Ishikawa (cell line): ENCODE measurements at regions not wholly inside any gene's neighbourhood (a gene's known extent, or its start where the extent isn't known, plus 50 kb on each side); places are given as distances from the start of the nearest gene placed in this dataset.

ENCODE experiments used
- CEBPB ChIP-seq: IDR thresholded peaks from 2 replicates; pipeline ENCODE4 v1.6.1; 2012
- CREB1 ChIP-seq: IDR thresholded peaks from 2 replicates; pipeline ENCODE4 v1.6.1; 2012; ENCODE audit warnings: low read depth
- EGR1 ChIP-seq: IDR thresholded peaks from 2 replicates; pipeline ENCODE4 v1.6.1; 2012
- EP300 ChIP-seq: IDR thresholded peaks from 2 replicates; pipeline ENCODE4 v1.6.1; 2012; ENCODE audit warnings: borderline replicate concordance
- FOXM1 ChIP-seq: IDR thresholded peaks from 2 replicates; pipeline ENCODE4 v1.6.1; 2012; ENCODE audit warnings: low read depth, borderline replicate concordance
- NFIC ChIP-seq: IDR thresholded peaks from 2 replicates; pipeline ENCODE4 v1.6.1; 2012
- RAD21 ChIP-seq: IDR thresholded peaks from 2 replicates; pipeline ENCODE4 v1.6.1; 2012; ENCODE audit warnings: low read depth
- TAF1 ChIP-seq: IDR thresholded peaks from 2 replicates; pipeline ENCODE4 v1.6.1; 2012; ENCODE audit warnings: low read depth, mild to moderate bottlenecking
- TCF12 ChIP-seq: IDR thresholded peaks from 2 replicates; pipeline ENCODE4 v1.6.1; 2012; ENCODE audit warnings: low read depth
- TEAD4 ChIP-seq: IDR thresholded peaks from 2 replicates; pipeline ENCODE4 v1.6.1; 2012
- YY1 ChIP-seq: IDR thresholded peaks from 2 replicates; pipeline ENCODE4 v1.6.1; 2012; ENCODE audit warnings: low read depth
- ZBTB7A ChIP-seq: IDR thresholded peaks from 2 replicates; pipeline ENCODE4 v1.6.1; 2012; ENCODE audit warnings: low read depth
- TF ChIP-seq, protein P1 (sequence below): IDR thresholded peaks from 2 replicates; pipeline ENCODE4 v1.6.1; 2012
- TF ChIP-seq, protein P2 (sequence below): IDR thresholded peaks from 2 replicates; pipeline ENCODE4 v1.6.1; 2012
- TF ChIP-seq, protein P3 (sequence below): IDR thresholded peaks from 2 replicates; pipeline ENCODE4 v1.6.1; 2012; ENCODE audit warnings: low read depth, mild to moderate bottlenecking

DNA sequence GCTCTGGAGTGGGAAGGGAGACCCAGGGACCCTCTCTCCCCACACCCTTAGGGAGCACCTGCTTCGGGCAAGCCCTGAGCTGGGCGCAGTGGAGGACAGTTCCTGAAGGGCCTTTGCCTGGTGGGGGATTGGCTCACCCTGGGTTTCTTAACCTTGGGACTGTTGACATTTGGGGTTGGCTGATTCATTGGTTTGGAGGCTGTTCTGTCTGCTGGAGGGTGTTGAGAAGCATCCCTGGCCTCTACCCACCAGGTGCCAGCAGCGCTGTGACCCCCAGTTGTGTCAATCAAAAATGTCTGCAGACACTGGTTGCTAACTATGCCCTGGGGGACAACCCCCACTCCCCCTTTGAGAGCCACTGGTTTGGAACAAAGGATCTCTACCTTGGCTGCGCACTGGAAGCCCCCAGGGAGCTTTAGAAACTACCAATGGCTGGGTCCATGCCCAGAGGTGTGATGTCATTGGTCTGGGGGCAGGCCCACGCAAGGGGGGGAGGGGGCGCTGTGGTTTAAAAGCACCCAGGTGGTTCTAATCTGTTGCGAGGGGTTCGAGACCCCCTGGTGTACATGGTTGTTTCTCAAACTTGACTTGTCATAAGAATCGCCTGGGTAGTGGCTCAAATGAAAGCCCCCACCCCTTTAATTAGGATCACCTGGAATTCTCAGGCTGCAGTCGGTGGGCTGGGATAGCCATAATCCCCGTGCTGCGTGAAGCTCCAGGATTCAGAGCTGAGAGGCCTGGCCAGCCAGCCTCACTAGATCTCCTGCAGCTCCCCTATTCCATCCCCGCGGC, 151.9 kb upstream of the GSE1 start:
- TF ChIP-seq CEBPB, result no peak
- TF ChIP-seq CREB1, result no peak
- TF ChIP-seq, protein P1, sequence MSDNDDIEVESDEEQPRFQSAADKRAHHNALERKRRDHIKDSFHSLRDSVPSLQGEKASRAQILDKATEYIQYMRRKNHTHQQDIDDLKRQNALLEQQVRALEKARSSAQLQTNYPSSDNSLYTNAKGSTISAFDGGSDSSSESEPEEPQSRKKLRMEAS, result no peak
- TF ChIP-seq EP300, result no peak
- TF ChIP-seq TAF1, result no peak
- TF ChIP-seq TCF12, result no peak
- TF ChIP-seq, protein P2, sequence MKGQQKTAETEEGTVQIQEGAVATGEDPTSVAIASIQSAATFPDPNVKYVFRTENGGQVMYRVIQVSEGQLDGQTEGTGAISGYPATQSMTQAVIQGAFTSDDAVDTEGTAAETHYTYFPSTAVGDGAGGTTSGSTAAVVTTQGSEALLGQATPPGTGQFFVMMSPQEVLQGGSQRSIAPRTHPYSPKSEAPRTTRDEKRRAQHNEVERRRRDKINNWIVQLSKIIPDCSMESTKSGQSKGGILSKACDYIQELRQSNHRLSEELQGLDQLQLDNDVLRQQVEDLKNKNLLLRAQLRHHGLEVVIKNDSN, result no peak
- TF ChIP-seq, protein P3, sequence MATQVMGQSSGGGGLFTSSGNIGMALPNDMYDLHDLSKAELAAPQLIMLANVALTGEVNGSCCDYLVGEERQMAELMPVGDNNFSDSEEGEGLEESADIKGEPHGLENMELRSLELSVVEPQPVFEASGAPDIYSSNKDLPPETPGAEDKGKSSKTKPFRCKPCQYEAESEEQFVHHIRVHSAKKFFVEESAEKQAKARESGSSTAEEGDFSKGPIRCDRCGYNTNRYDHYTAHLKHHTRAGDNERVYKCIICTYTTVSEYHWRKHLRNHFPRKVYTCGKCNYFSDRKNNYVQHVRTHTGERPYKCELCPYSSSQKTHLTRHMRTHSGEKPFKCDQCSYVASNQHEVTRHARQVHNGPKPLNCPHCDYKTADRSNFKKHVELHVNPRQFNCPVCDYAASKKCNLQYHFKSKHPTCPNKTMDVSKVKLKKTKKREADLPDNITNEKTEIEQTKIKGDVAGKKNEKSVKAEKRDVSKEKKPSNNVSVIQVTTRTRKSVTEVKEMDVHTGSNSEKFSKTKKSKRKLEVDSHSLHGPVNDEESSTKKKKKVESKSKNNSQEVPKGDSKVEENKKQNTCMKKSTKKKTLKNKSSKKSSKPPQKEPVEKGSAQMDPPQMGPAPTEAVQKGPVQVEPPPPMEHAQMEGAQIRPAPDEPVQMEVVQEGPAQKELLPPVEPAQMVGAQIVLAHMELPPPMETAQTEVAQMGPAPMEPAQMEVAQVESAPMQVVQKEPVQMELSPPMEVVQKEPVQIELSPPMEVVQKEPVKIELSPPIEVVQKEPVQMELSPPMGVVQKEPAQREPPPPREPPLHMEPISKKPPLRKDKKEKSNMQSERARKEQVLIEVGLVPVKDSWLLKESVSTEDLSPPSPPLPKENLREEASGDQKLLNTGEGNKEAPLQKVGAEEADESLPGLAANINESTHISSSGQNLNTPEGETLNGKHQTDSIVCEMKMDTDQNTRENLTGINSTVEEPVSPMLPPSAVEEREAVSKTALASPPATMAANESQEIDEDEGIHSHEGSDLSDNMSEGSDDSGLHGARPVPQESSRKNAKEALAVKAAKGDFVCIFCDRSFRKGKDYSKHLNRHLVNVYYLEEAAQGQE, result no peak
- no peak for TF ChIP-seq RAD21
- no peak for TF ChIP-seq FOXM1
- no peak; the same call in 1 of the 2 replicates for TF ChIP-seq ZBTB7A
- TF ChIP-seq EGR1, result no peak
- no peak for TF ChIP-seq TEAD4
- TF ChIP-seq NFIC, result no peak
- no peak for TF ChIP-seq YY1

DNA sequence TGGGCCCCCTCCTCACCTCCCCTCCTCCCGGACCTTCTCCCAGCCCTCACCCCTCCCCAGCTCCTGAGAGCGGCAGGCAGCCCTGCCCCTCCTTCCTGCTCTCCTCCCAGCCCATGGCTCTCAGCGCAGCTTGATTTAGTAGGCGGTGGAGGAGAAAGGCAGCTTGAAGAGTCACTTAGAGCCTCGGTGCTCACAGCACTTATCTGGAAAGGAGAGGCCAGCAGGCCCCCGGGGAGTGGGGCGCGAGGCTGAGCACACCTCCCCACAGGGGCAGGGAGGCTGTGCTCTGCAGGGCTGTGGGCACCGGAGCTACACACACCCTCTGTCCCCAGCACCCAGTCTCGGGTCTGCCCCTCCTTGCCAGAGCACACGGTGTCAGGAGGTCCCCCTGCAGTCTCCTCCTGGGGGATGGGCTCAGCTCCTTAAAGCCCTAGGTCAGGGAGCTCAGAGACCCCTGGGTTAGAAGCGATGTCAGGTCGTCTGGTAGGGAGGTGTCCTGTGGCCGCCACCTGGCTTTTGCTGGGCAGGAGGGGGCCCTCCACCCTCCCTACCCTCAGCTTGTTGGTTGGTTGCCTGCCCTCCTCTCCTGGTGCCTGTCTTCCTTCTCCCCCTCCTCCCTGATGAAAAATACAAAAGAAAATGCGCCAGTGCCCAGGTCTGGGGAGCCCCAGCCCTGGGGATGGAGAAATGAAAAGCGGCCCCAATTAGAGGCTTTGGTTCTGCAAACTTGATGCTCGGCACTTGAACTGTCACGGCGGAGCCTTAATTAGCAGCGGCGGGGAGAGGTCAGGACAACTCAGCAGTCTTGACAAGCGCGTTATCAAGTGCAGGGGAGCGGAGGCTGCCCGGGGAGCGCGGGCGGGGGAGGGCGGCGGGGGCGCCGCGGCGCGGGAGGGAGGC, 151.1 kb upstream of the GSE1 start:
- no peak for TF ChIP-seq NFIC
- no peak for TF ChIP-seq YY1
- no peak for TF ChIP-seq CREB1
- no peak for TF ChIP-seq RAD21
- TF ChIP-seq, protein P2, result no peak
- no peak for TF ChIP-seq TEAD4
- TF ChIP-seq EP300, result no peak
- no peak; the same call in none of the 2 replicates for TF ChIP-seq ZBTB7A
- no peak for TF ChIP-seq FOXM1
- no peak for TF ChIP-seq TCF12
- no peak for TF ChIP-seq EGR1
- TF ChIP-seq, protein P3, result no peak
- no peak for TF ChIP-seq CEBPB
- TF ChIP-seq, protein P1, result no peak
- no peak for TF ChIP-seq TAF1

DNA sequence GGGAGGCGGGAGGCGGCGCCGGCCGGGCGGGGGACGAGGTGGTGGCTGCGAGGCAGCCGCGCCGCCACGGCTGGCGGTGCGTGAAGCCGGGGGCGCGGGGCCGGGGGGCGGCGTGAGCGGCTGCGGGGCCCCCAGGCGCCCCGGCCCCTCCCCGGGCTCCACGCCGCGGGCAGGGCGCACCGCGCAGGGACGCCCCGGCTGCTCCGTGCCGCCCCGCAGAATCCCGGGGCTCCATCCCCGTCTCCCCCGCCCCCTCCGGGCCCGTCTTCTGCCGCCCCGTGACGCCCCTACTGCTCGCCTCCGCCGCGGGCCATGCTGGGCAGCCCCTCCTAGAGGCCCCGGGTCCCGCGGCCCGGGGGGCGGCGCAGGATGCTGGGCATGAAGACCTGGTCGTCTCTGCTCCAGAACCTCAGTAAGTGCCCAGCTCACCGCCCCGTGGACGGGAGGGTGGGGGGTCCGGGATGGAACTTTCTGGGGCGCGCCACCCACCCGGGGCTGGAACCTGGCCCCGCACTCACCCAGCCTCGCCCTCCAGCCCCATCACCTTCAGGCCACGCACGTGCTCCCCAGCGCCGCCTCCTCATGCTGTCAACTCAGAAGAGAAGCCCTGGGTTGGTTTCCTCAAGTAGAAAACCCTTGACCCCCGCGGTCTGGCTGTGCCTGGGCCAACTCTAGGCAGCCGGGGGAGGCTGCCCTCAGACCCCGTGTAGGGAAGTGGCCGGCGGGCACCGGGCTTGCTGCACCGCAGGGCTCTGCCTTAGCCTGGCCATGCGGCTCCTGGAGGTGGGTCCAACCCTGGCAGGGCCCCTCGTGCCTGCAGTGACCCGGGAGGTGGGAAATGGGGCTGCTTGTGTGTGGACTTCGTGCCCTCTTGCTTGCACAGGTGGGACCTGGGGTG, 150.2 kb upstream of the GSE1 start:
- no peak for TF ChIP-seq EP300
- TF ChIP-seq, protein P1, result peak; percentile 37; the same call in 1 of the 2 replicates
- TF ChIP-seq, protein P2, result no peak
- no peak for TF ChIP-seq FOXM1
- TF ChIP-seq CREB1, result no peak
- TF ChIP-seq RAD21, result no peak
